ENCODE measurements at regions not wholly inside any gene's neighbourhood (a gene's known extent, or its start where the extent isn't known, plus 50 kb on each side); places are given as distances from the start of the nearest gene placed in this dataset.

- TF ChIP-seq CTCF (IDR thresholded peaks at IDR 0.05) (no peak), EZH2 (IDR thresholded peaks at IDR 0.05) (no peak)
Observed at GRCh38 chr20:10990625-10991382, 317.0 kb upstream of the JAG1 start.
